Activated naive CD4-positive, alpha-beta T cell treated with anti-CD3 and anti-CD28 coated beads, Interleukin-2, amount 50 U/mL, for 16 hours (primary cell): ENCODE measurements at regions not wholly inside any gene's neighbourhood (a gene's known extent, or its start where the extent isn't known, plus 50 kb on each side); places are given as distances from the start of the nearest gene placed in this dataset.
"Not testable (repeated sequence)": the region's sequence is repeated elsewhere in the genome, so short reads cannot be mapped to it uniquely, and the experiment has no call there.

Experiments used
- DNase-seq: peaks from one replicate; pipeline ENCODE4 v3.0.0-alpha.2; 2020

- no peak for DNase-seq
These were observed 1125.8 kb downstream of the STIM2 start for GRCh38 chr4:27986476-27986875.

GRCh38 chr4:28001698-28002097 is 1141.1 kb downstream of the STIM2 start:
- no peak for DNase-seq

- no peak for DNase-seq
These were observed 1143.9 kb downstream of the STIM2 start for GRCh38 chr4:28004520-28004919.

- DNase-seq, result no peak
These were observed 1145.4 kb downstream of the STIM2 start for GRCh38 chr4:28006021-28006420.

- DNase-seq, result no peak
These were observed 1147.1 kb downstream of the STIM2 start for GRCh38 chr4:28007693-28008092.

- DNase-seq, result no peak
These were observed 1148.9 kb downstream of the STIM2 start for GRCh38 chr4:28009541-28009940.

- no peak for DNase-seq
These were observed 1150.1 kb downstream of the STIM2 start for GRCh38 chr4:28010577-28011240.

GRCh38 chr4:28014469-28014868 is 1153.8 kb downstream of the STIM2 start:
- no peak for DNase-seq

- no peak for DNase-seq
These were observed 1155.4 kb downstream of the STIM2 start for GRCh38 chr4:28015996-28016395.

GRCh38 chr4:28038253-28038652 is 1177.6 kb downstream of the STIM2 start:
- DNase-seq, result not testable (repeated sequence)

- DNase-seq, result no peak
These were observed 1201.9 kb downstream of the STIM2 start for GRCh38 chr4:28062562-28062961.

GRCh38 chr4:28073860-28074555 is 1213.4 kb downstream of the STIM2 start:
- no peak for DNase-seq

GRCh38 chr4:28075401-28075956 is 1214.8 kb downstream of the STIM2 start:
- DNase-seq, result no peak

- DNase-seq, result not testable (repeated sequence)
These were observed 1216.6 kb downstream of the STIM2 start for GRCh38 chr4:28077203-28077602.

GRCh38 chr4:28082686-28083390 is 1222.2 kb downstream of the STIM2 start:
- no peak for DNase-seq

- no peak for DNase-seq
These were observed 1232.0 kb downstream of the STIM2 start for GRCh38 chr4:28092610-28093009.

GRCh38 chr4:28093071-28093470 is 1232.4 kb downstream of the STIM2 start:
- DNase-seq, result no peak

GRCh38 chr4:28101583-28101982 is 1240.9 kb downstream of the STIM2 start:
- no peak for DNase-seq

- DNase-seq, result no peak
These were observed 1244.7 kb downstream of the STIM2 start for GRCh38 chr4:28105271-28105859.

- DNase-seq, result no peak
These were observed 1245.5 kb downstream of the STIM2 start for GRCh38 chr4:28106155-28106554.

GRCh38 chr4:28109801-28110200 is 1249.2 kb downstream of the STIM2 start:
- DNase-seq, result no peak

- DNase-seq, result not testable (repeated sequence)
These were observed 1252.2 kb downstream of the STIM2 start for GRCh38 chr4:28112691-28113335.

- not testable (repeated sequence) for DNase-seq
These were observed 1252.9 kb downstream of the STIM2 start for GRCh38 chr4:28113586-28113985.
